ENCODE measurements at regions not wholly inside any gene's neighbourhood (a gene's known extent, or its start where the extent isn't known, plus 50 kb on each side); places are given as distances from the start of the nearest gene placed in this dataset.
A peak's percentile ranks its signal among the peaks of the same experiment; 100 is the strongest.

DNA sequence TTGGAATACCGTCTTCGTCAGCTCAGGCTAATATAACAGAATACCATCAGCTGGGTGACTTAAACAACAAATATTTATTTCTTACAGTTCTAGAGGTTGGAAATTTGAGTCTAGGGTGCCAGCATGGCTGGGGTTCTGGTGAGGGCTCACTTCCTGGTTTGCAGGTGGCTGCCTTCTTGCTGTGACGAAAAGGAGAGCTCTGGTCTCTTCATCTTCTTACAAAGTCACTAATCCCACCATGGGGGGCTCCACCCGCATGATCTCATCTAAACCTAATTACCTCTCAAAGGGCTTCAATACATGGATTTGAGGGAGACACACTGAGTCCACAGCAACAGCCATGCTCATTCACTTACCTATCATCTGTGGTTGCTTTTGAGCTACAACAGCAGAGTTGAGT is 78.3 kb downstream of the PSMG1 start:
- H3K4me3 ChIP-seq (ENCODE audit: low read depth, low read length), result no peak overlapping the region
- TF ChIP-seq POLR2A (IDR thresholded peaks at IDR 0.05; ENCODE audit: extremely low read depth, insufficient read length) (no peak), MYC (IDR thresholded peaks at IDR 0.05; ENCODE audit: low read depth, low read length) (no peak)
- TF ChIP-seq, protein P1, sequence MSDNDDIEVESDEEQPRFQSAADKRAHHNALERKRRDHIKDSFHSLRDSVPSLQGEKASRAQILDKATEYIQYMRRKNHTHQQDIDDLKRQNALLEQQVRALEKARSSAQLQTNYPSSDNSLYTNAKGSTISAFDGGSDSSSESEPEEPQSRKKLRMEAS (IDR thresholded peaks at IDR 0.05; ENCODE audit: low read depth, low read length), result no peak
- TF ChIP-seq, protein P2, sequence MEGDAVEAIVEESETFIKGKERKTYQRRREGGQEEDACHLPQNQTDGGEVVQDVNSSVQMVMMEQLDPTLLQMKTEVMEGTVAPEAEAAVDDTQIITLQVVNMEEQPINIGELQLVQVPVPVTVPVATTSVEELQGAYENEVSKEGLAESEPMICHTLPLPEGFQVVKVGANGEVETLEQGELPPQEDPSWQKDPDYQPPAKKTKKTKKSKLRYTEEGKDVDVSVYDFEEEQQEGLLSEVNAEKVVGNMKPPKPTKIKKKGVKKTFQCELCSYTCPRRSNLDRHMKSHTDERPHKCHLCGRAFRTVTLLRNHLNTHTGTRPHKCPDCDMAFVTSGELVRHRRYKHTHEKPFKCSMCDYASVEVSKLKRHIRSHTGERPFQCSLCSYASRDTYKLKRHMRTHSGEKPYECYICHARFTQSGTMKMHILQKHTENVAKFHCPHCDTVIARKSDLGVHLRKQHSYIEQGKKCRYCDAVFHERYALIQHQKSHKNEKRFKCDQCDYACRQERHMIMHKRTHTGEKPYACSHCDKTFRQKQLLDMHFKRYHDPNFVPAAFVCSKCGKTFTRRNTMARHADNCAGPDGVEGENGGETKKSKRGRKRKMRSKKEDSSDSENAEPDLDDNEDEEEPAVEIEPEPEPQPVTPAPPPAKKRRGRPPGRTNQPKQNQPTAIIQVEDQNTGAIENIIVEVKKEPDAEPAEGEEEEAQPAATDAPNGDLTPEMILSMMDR (IDR thresholded peaks at IDR 0.05; ENCODE audit: low read depth, low read length), result no peak
- DNase-seq (ENCODE audit: low read depth), result peak; percentile 56

- DNase-seq (ENCODE audit: low read depth), result no peak
- no peak overlapping the region for H3K4me3 ChIP-seq (ENCODE audit: low read depth, low read length)
- TF ChIP-seq, protein P1 (IDR thresholded peaks at IDR 0.05; ENCODE audit: low read depth, low read length), result no peak
- TF ChIP-seq MYC (IDR thresholded peaks at IDR 0.05; ENCODE audit: low read depth, low read length) (no peak), POLR2A (IDR thresholded peaks at IDR 0.05; ENCODE audit: extremely low read depth, insufficient read length) (no peak)
- TF ChIP-seq, protein P2 (IDR thresholded peaks at IDR 0.05; ENCODE audit: low read depth, low read length), result no peak
These were observed 79.6 kb downstream of the PSMG1 start for GRCh38 chr21:39103689-39104088.

- no peak for DNase-seq (ENCODE audit: low read depth)
- TF ChIP-seq, protein P2 (IDR thresholded peaks at IDR 0.05; ENCODE audit: low read depth, low read length), result no peak
- TF ChIP-seq, protein P1 (IDR thresholded peaks at IDR 0.05; ENCODE audit: low read depth, low read length), result no peak
- TF ChIP-seq POLR2A (IDR thresholded peaks at IDR 0.05; ENCODE audit: extremely low read depth, insufficient read length) (no peak), MYC (IDR thresholded peaks at IDR 0.05; ENCODE audit: low read depth, low read length) (no peak)
- H3K4me3 ChIP-seq (ENCODE audit: low read depth, low read length), result no peak overlapping the region
These were observed 83.4 kb downstream of the PSMG1 start for GRCh38 chr21:39099859-39100258.

- no peak for DNase-seq (ENCODE audit: low read depth)
- no peak overlapping the region for H3K4me3 ChIP-seq (ENCODE audit: low read depth, low read length)
- TF ChIP-seq POLR2A (IDR thresholded peaks at IDR 0.05; ENCODE audit: extremely low read depth, insufficient read length) (no peak), MYC (IDR thresholded peaks at IDR 0.05; ENCODE audit: low read depth, low read length) (no peak)
- TF ChIP-seq, protein P2 (IDR thresholded peaks at IDR 0.05; ENCODE audit: low read depth, low read length), result no peak
- TF ChIP-seq, protein P1 (IDR thresholded peaks at IDR 0.05; ENCODE audit: low read depth, low read length), result no peak
These were observed 84.5 kb downstream of the PSMG1 start for GRCh38 chr21:39098696-39099200.

GRCh38 chr21:39097981-39098380 is 85.3 kb downstream of the PSMG1 start:
- no peak for DNase-seq (ENCODE audit: low read depth)
- no peak overlapping the region for H3K4me3 ChIP-seq (ENCODE audit: low read depth, low read length)
- TF ChIP-seq POLR2A (IDR thresholded peaks at IDR 0.05; ENCODE audit: extremely low read depth, insufficient read length) (no peak), MYC (IDR thresholded peaks at IDR 0.05; ENCODE audit: low read depth, low read length) (no peak)
- TF ChIP-seq, protein P2 (IDR thresholded peaks at IDR 0.05; ENCODE audit: low read depth, low read length), result no peak
